PC-9 (cell line): ENCODE measurements at regions not wholly inside any gene's neighbourhood (a gene's known extent, or its start where the extent isn't known, plus 50 kb on each side); places are given as distances from the start of the nearest gene placed in this dataset.

ENCODE experiments used
- EZH2 ChIP-seq: fragments of 200-600 bp; sonication (generic); IDR thresholded peaks from 2 replicates; pipeline ENCODE4 v1.8.0; 2017; ENCODE audit warnings: antibody characterized with exemption, low read depth
- TF ChIP-seq, protein P1 (sequence below): fragments of 200-600 bp; sonication (generic); conservative IDR thresholded peaks from 2 replicates; pipeline ENCODE4 v1.6.1; 2017; ENCODE audit warnings: mixed run types, antibody characterized with exemption, mild to moderate bottlenecking, moderate library complexity

- TF ChIP-seq, protein P1, sequence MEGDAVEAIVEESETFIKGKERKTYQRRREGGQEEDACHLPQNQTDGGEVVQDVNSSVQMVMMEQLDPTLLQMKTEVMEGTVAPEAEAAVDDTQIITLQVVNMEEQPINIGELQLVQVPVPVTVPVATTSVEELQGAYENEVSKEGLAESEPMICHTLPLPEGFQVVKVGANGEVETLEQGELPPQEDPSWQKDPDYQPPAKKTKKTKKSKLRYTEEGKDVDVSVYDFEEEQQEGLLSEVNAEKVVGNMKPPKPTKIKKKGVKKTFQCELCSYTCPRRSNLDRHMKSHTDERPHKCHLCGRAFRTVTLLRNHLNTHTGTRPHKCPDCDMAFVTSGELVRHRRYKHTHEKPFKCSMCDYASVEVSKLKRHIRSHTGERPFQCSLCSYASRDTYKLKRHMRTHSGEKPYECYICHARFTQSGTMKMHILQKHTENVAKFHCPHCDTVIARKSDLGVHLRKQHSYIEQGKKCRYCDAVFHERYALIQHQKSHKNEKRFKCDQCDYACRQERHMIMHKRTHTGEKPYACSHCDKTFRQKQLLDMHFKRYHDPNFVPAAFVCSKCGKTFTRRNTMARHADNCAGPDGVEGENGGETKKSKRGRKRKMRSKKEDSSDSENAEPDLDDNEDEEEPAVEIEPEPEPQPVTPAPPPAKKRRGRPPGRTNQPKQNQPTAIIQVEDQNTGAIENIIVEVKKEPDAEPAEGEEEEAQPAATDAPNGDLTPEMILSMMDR = no peak
- no peak for TF ChIP-seq EZH2
Measured at GRCh38 chr12:67772267-67773169, 124.0 kb downstream of the DYRK2 start.
